K562 (cell line): ENCODE measurements at regions not wholly inside any gene's neighbourhood (a gene's known extent, or its start where the extent isn't known, plus 50 kb on each side); places are given as distances from the start of the nearest gene placed in this dataset.

Source experiments
- ATAC-seq: fragments of 200-7000 bp; cut with Tn5 transposase; 3 replicates; pipeline ENCODE4 v1.9.1; 2020; ENCODE audit warnings: moderate library complexity
- BruUV-seq: library from RNA; stranded (reverse); fragments of 400-500 nt; replicated peaks from 2 replicates; lab custom pipeline; 2021; lab: Mats Ljungman, UMichigan
- CTCF ChIA-PET: fragments of 300-600 bp; formaldehyde crosslinking; extraction: SDS; loops from one replicate; lab custom pipeline; 2021; ENCODE audit warnings: low intra/inter-chr PET ratio; lab: Yijun Ruan, JAX
- POLR2A ChIA-PET: fragments of 300-600, 350-650 bp; sonication (Branson Sonifier 250); formaldehyde crosslinking; extraction: SDS; loops from one replicate; lab custom pipeline; 2021; ENCODE audit warnings: antibody characterized with exemption, inconsistent platforms; lab: Yijun Ruan, JAX
- DNase-seq, 4 experiments: peaks; one replicate each; pipeline versions ENCODE4 v3.0.0 to v3.0.0-alpha.2; 2011 to 2018; ENCODE audit warnings: low spot score in 3 of 4, mixed read lengths in 3 of 4; ENCODE audit errors: extremely low read depth in 1 of 4
- FAIRE-seq: peaks from 2 replicates; lab custom pipeline; 2011; peaks lifted over from hg19 to GRCh38; lab: Jason Lieb, UNC
- H2AFZ ChIP-seq: 2 replicates; pipeline ENCODE4 v1.6.0; 2011; ENCODE audit warnings: low read depth, low read length, control low read depth, inconsistent platforms
- H3K27ac ChIP-seq: fragments of 200-600 bp; 3 replicates; pipeline ENCODE4 v1.8.0; 2011; ENCODE audit warnings: low read depth, mild to moderate bottlenecking, control low read depth, inconsistent platforms, low read length, moderate library complexity, mixed read lengths; ENCODE audit errors: extremely low read depth
- H3K27me3 ChIP-seq, 2 experiments: fragments of 300-600 bp in 1 of 2; 2 replicates in 1 of 2; 3 replicates in 1 of 2; pipeline versions ENCODE4 v1.6.0 to v1.8.0; 2011; ENCODE audit warnings: inconsistent platforms in 2 of 2, low read length in 2 of 2, mild to moderate bottlenecking in 1 of 2, mixed read lengths in 1 of 2, moderate library complexity in 1 of 2; ENCODE audit not compliant: control insufficient read depth in 2 of 2, insufficient read depth in 2 of 2
- H3K36me3 ChIP-seq: fragments of 300-600 bp; 3 replicates; pipeline ENCODE4 v1.8.0; 2011; ENCODE audit warnings: mild to moderate bottlenecking, low read length, inconsistent platforms; ENCODE audit not compliant: control insufficient read depth, insufficient read depth
- H3K4me1 ChIP-seq, 2 experiments: fragments of 200-600 bp in 1 of 2; replicated peaks in 1 of 2; 2 replicates in 1 of 2; 3 replicates in 1 of 2; pipeline versions ENCODE4 v1.5.1 to v1.8.0; 2011; ENCODE audit warnings: inconsistent platforms in 2 of 2, low read length in 2 of 2, mild to moderate bottlenecking in 1 of 2, mixed read lengths in 1 of 2, moderate library complexity in 1 of 2; ENCODE audit not compliant: control insufficient read depth in 2 of 2, insufficient read depth in 2 of 2
- H3K4me2 ChIP-seq: 2 replicates; pipeline ENCODE4 v1.6.1; 2011; ENCODE audit warnings: low read length, control low read depth, inconsistent platforms, mixed read lengths; ENCODE audit not compliant: insufficient read depth
- H3K4me3 ChIP-seq: fragments of 200-600 bp; sonication (generic), shearing (Covaris generic); 2 replicates; pipeline ENCODE4 v1.5.1; 2016; ENCODE audit warnings: control low read depth, inconsistent platforms
- H3K79me2 ChIP-seq: fragments of 200-600 bp; 3 replicates; pipeline ENCODE4 v1.8.0; 2011; ENCODE audit warnings: low read length, inconsistent platforms; ENCODE audit not compliant: control insufficient read depth, insufficient read depth
- H3K9ac ChIP-seq, 2 experiments: 2 replicates each; pipeline versions ENCODE4 v1.6.0 to v1.6.1; 2011; ENCODE audit warnings: low read depth in 2 of 2, low read length in 2 of 2, control low read depth in 1 of 2, inconsistent platforms in 1 of 2, mild to moderate bottlenecking in 1 of 2, mixed read lengths in 1 of 2; ENCODE audit not compliant: insufficient read depth in 1 of 2
- H3K9me1 ChIP-seq: one replicate; pipeline ENCODE4 v1.6.0; 2011; ENCODE audit warnings: inconsistent platforms, mild to moderate bottlenecking, low read length, moderate library complexity; ENCODE audit not compliant: control insufficient read depth, insufficient read depth
- H3K9me3 ChIP-seq: replicated peaks from 2 replicates; pipeline ENCODE4 v1.5.1; 2011; ENCODE audit warnings: low read depth, low read length, inconsistent platforms; ENCODE audit not compliant: control insufficient read depth, insufficient read depth
- H4K20me1 ChIP-seq: replicated peaks from 2 replicates; pipeline ENCODE4 v1.6.1; 2011; ENCODE audit warnings: low read length, inconsistent platforms, mixed read lengths; ENCODE audit not compliant: control insufficient read depth, insufficient read depth
- CCAR2 ChIP-seq: fragments of 200-400 bp; formaldehyde crosslinking; IDR thresholded peaks from 2 replicates; pipeline ENCODE4 v1.6.1; 2017; ENCODE audit warnings: mild to moderate bottlenecking, low read depth, low read length
- CTBP1 ChIP-seq: fragments of 450-650 bp; IDR thresholded peaks from 2 replicates; pipeline ENCODE4 v1.6.1; 2016; ENCODE audit warnings: borderline replicate concordance
- GABPA ChIP-seq: fragments of 200-800 bp; sonication (Bioruptor generic); conservative IDR thresholded peaks from 2 replicates; pipeline ENCODE4 v1.6.1; 2016; ENCODE audit warnings: low read depth, missing genetic modification characterization, missing compliant biosample characterization
- GTF2B ChIP-seq: IDR thresholded peaks from 2 replicates; pipeline ENCODE4 v1.6.1; 2011; ENCODE audit not compliant: insufficient read length; ENCODE audit errors: extremely low read depth
- HMBOX1 ChIP-seq: sonication (generic); IDR thresholded peaks from 2 replicates; pipeline ENCODE4 v1.6.1; 2016
- MCM3 ChIP-seq: fragments of 450-650 bp; IDR thresholded peaks from 2 replicates; pipeline ENCODE4 v1.6.1; 2016
- NCOA4 ChIP-seq: fragments of 450-650 bp; IDR thresholded peaks from 2 replicates; pipeline ENCODE4 v1.6.1; 2018; ENCODE audit warnings: mild to moderate bottlenecking; ENCODE audit not compliant: partially characterized antibody
- SPI1 ChIP-seq: IDR thresholded peaks from 2 replicates; pipeline ENCODE4 v1.6.1; 2011; ENCODE audit warnings: low read depth, low read length, control low read depth, borderline replicate concordance
- ZNF384 ChIP-seq: IDR thresholded peaks from 2 replicates; pipeline ENCODE4 v1.6.1; 2012; ENCODE audit warnings: low read depth, low read length, improper control_type of control experiment
- WGBS: fragments of 100-300 bp; shearing (Covaris generic); methylation state at CpG from one replicate; pipeline ENCODE4 v1.1.6; 2016; ENCODE audit warnings: low coverage, mixed read lengths; ENCODE audit not compliant: insufficient coverage; ENCODE audit errors: missing lambda C conversion rate; 5-methylcytosine and 5-hydroxymethylcytosine counted together
- in situ Hi-C: fragments of 300-500 bp; cut with MboI; formaldehyde crosslinking; loops from 4 replicates; pipeline ENCODE4 v1.15.0; 2018; ENCODE audit warnings: inconsistent platforms, mixed read lengths
- intact Hi-C: fragments of 100-400 bp; cut with micrococcal nuclease; formaldehyde crosslinking; loops from 2 replicates; pipeline ENCODE4 v1.14.2; 2022
- TF ChIP-seq, protein P1 (sequence below): fragments of 250-450 bp; sonication (Bioruptor Pico); IDR thresholded peaks from 2 replicates; pipeline ENCODE4 v1.9.0; 2021; ENCODE audit warnings: mild to moderate bottlenecking, inconsistent platforms
- TF ChIP-seq, protein P2 (sequence below): fragments of 250-450 bp; sonication (Bioruptor Pico); IDR thresholded peaks from 2 replicates; pipeline ENCODE4 v1.6.1; 2021; ENCODE audit warnings: mild to moderate bottlenecking

GRCh38 chr5:5783021-5783420, 360.5 kb downstream of the ICE1 start:
- no peak overlapping the region for H3K9ac ChIP-seq
- TF ChIP-seq, protein P1, sequence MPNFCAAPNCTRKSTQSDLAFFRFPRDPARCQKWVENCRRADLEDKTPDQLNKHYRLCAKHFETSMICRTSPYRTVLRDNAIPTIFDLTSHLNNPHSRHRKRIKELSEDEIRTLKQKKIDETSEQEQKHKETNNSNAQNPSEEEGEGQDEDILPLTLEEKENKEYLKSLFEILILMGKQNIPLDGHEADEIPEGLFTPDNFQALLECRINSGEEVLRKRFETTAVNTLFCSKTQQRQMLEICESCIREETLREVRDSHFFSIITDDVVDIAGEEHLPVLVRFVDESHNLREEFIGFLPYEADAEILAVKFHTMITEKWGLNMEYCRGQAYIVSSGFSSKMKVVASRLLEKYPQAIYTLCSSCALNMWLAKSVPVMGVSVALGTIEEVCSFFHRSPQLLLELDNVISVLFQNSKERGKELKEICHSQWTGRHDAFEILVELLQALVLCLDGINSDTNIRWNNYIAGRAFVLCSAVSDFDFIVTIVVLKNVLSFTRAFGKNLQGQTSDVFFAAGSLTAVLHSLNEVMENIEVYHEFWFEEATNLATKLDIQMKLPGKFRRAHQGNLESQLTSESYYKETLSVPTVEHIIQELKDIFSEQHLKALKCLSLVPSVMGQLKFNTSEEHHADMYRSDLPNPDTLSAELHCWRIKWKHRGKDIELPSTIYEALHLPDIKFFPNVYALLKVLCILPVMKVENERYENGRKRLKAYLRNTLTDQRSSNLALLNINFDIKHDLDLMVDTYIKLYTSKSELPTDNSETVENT (CRISPR knock-in tag): no peak
- TF ChIP-seq SPI1 (no peak), MCM3 (no peak), CTBP1 (no peak), GABPA (no peak), GTF2B (no peak), CCAR2 (no peak), HMBOX1 (no peak), NCOA4 (no peak), ZNF384 (no peak)
- TF ChIP-seq, protein P2, sequence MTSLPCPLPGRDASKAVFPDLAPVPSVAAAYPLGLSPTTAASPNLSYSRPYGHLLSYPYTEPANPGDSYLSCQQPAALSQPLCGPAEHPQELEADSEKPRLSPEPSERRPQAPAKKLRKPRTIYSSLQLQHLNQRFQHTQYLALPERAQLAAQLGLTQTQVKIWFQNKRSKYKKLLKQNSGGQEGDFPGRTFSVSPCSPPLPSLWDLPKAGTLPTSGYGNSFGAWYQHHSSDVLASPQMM: no peak
- TF ChIP-seq, all 486 proteins: peak for 0
- no TSS peak for BruUV-seq
- no peak overlapping the region for H3K27ac ChIP-seq
- intact Hi-C loops: no loop called here
- H3K27me3 ChIP-seq: no peaks in the 10 kb centered on the region
- ATAC-seq (no peak), FAIRE-seq (no peak), DNase-seq (no peak)
- H3K4me2 ChIP-seq: no peak overlapping the region
- no peaks in the 10 kb centered on the region for H3K4me1 ChIP-seq
- H3K36me3 ChIP-seq: no peaks in the 10 kb centered on the region
- POLR2A ChIA-PET: no interaction called here
- CTCF ChIA-PET: no interaction called here
- no peak overlapping the region for H2AFZ ChIP-seq
- H3K9me3 ChIP-seq: no peaks in the 10 kb centered on the region
- H3K4me3 ChIP-seq: no peak overlapping the region
- in situ Hi-C loops: no loop called here
- no peaks in the 10 kb centered on the region for H4K20me1 ChIP-seq
- WGBS: 0% methylated on average over 2 of the region's 2 CpGs
- no peaks in the 10 kb centered on the region for H3K79me2 ChIP-seq
- H3K9me1 ChIP-seq: no peaks in the 10 kb centered on the region
